GM23338 (cell line): ENCODE measurements at regions not wholly inside any gene's neighbourhood (a gene's known extent, or its start where the extent isn't known, plus 50 kb on each side); places are given as distances from the start of the nearest gene placed in this dataset.

Source experiments
- ATAC-seq: fragments of 200-7000 bp; cut with Tn5 transposase; 3 replicates; pipeline ENCODE4 v1.9.1; 2020
- DNase-seq: peaks from one replicate; pipeline ENCODE4 v3.0.0-alpha.2; 2015; ENCODE audit warnings: low spot score
- H2AFZ ChIP-seq: fragments of 200-600 bp; sonication (generic); 2 replicates; pipeline ENCODE4 v1.8.0; 2016; ENCODE audit warnings: antibody characterized with exemption, mild to moderate bottlenecking, moderate library complexity
- H3F3A ChIP-seq: fragments of 200-600 bp; sonication (generic); replicated peaks from 2 replicates; pipeline ENCODE4 v1.8.0; 2017; ENCODE audit warnings: antibody characterized with exemption, mixed run types, low read depth
- H3K27ac ChIP-seq: fragments of 200-600 bp; sonication (generic); 2 replicates; pipeline ENCODE4 v1.6.1; 2016; ENCODE audit warnings: low read depth
- H3K27me3 ChIP-seq: fragments of 200-600 bp; sonication (generic); 2 replicates; pipeline ENCODE4 v1.8.0; 2016; ENCODE audit warnings: mild to moderate bottlenecking, mixed run types, moderate library complexity; ENCODE audit not compliant: insufficient read depth
- H3K36me3 ChIP-seq: fragments of 200-600 bp; sonication (generic); 2 replicates; pipeline ENCODE4 v1.8.0; 2016; ENCODE audit warnings: mild to moderate bottlenecking; ENCODE audit not compliant: insufficient read depth
- H3K4me1 ChIP-seq: fragments of 200-600 bp; sonication (generic); 2 replicates; pipeline ENCODE4 v1.8.0; 2016; ENCODE audit warnings: mild to moderate bottlenecking, moderate library complexity; ENCODE audit not compliant: insufficient read depth
- H3K4me2 ChIP-seq: fragments of 200-600 bp; sonication (generic); 2 replicates; pipeline ENCODE4 v1.7.1; 2017; ENCODE audit warnings: mixed run types
- H3K4me3 ChIP-seq: fragments of 200-600 bp; sonication (generic); 2 replicates; pipeline ENCODE4 v1.6.1; 2016; ENCODE audit warnings: mixed run types
- H3K79me2 ChIP-seq: fragments of 200-600 bp; sonication (generic); replicated peaks from 2 replicates; pipeline ENCODE4 v1.8.0; 2017; ENCODE audit warnings: mild to moderate bottlenecking; ENCODE audit not compliant: insufficient read depth
- H3K9me2 ChIP-seq: fragments of 200-600 bp; sonication (generic); 2 replicates; pipeline ENCODE4 v1.8.0; 2017; ENCODE audit not compliant: insufficient read depth
- H4K20me1 ChIP-seq: fragments of 200-600 bp; sonication (generic); replicated peaks from 2 replicates; pipeline ENCODE4 v1.8.0; 2017; ENCODE audit warnings: mild to moderate bottlenecking; ENCODE audit not compliant: insufficient read depth
- H3K27ac Mint-ChIP-seq: 2 replicates; pipeline ENCODE4 v1.8.0; 2020; ENCODE audit warnings: inconsistent platforms, mild to moderate bottlenecking, moderate library complexity, mixed read lengths
- H3K27me3 Mint-ChIP-seq: 3 replicates; pipeline ENCODE4 v1.8.0; 2022; ENCODE audit warnings: low read depth, mild to moderate bottlenecking, moderate library complexity, mixed read lengths, inconsistent platforms; ENCODE audit not compliant: insufficient read depth, poor library complexity
- H3K36me3 Mint-ChIP-seq: 3 replicates; pipeline ENCODE4 v1.8.0; 2021; ENCODE audit warnings: low read depth, mild to moderate bottlenecking, inconsistent platforms, moderate library complexity, mixed read lengths
- H3K4me1 Mint-ChIP-seq: 3 replicates; pipeline ENCODE4 v1.8.0; 2020; ENCODE audit warnings: mild to moderate bottlenecking, inconsistent platforms, mixed read lengths
- H3K4me3 Mint-ChIP-seq: 3 replicates; pipeline ENCODE4 v1.8.0; 2021; ENCODE audit warnings: moderate library complexity, mild to moderate bottlenecking, inconsistent platforms, mixed read lengths
- H3K9me3 Mint-ChIP-seq: 3 replicates; pipeline ENCODE4 v1.8.0; 2020; ENCODE audit warnings: moderate library complexity, mild to moderate bottlenecking, inconsistent platforms, mixed read lengths
- CREB1 ChIP-seq: fragments of 250-450 bp; sonication (Bioruptor Pico); IDR thresholded peaks from 2 replicates; pipeline ENCODE4 v1.5.0; 2020; ENCODE audit warnings: low read depth, mild to moderate bottlenecking, moderate library complexity
- EZH2 ChIP-seq: fragments of 200-600 bp; sonication (generic); IDR thresholded peaks from one replicate; pipeline ENCODE4 v1.8.0; 2017; ENCODE audit warnings: antibody characterized with exemption, mild to moderate bottlenecking, low read depth; ENCODE audit not compliant: unreplicated experiment
- EZH2phosphoT487 ChIP-seq: fragments of 200-600 bp; sonication (generic); IDR thresholded peaks from one replicate; pipeline ENCODE4 v1.8.1; 2018; ENCODE audit warnings: antibody characterized with exemption; ENCODE audit not compliant: unreplicated experiment
- JUNB ChIP-seq: IDR thresholded peaks from one replicate; pipeline ENCODE4 v1.6.1; 2016; ENCODE audit warnings: antibody characterized with exemption; ENCODE audit not compliant: unreplicated experiment
- NANOG ChIP-seq: IDR thresholded peaks from 2 replicates; pipeline ENCODE4 v1.6.1; 2016; ENCODE audit warnings: antibody characterized with exemption, borderline replicate concordance
- POLR2AphosphoS5 ChIP-seq: IDR thresholded peaks from 2 replicates; pipeline ENCODE4 v1.6.1; 2016; ENCODE audit warnings: antibody characterized with exemption, low read depth
- STAT1 ChIP-seq: IDR thresholded peaks from one replicate; pipeline ENCODE4 v1.6.1; 2016; ENCODE audit warnings: antibody characterized with exemption; ENCODE audit not compliant: unreplicated experiment
- ZNF114 ChIP-seq: fragments of 250-450 bp; sonication (Bioruptor Pico); IDR thresholded peaks from 2 replicates; pipeline ENCODE4 v1.5.0; 2020; ENCODE audit warnings: mild to moderate bottlenecking, moderate library complexity
- ZNF331 ChIP-seq: fragments of 250-450 bp; sonication (Bioruptor Pico); IDR thresholded peaks from 2 replicates; pipeline ENCODE4 v1.5.0; 2020; ENCODE audit warnings: low read depth, mild to moderate bottlenecking, moderate library complexity
- TF ChIP-seq, protein P1 (sequence below): IDR thresholded peaks from 2 replicates; pipeline ENCODE4 v1.6.1; 2016; ENCODE audit warnings: antibody characterized with exemption
- TF ChIP-seq, protein P2 (sequence below): fragments of 250-450 bp; sonication (Bioruptor Pico); IDR thresholded peaks from 2 replicates; pipeline ENCODE4 v1.5.0; 2020; ENCODE audit warnings: mild to moderate bottlenecking, moderate library complexity
- TF ChIP-seq, protein P3 (sequence below): IDR thresholded peaks from one replicate; pipeline ENCODE4 v1.6.1; 2018; ENCODE audit warnings: antibody characterized with exemption; ENCODE audit not compliant: unreplicated experiment
- TF ChIP-seq, protein P4 (sequence below), 2 experiments: fragments of 200-600 bp in 1 of 2; sonication (generic) in 1 of 2; conservative IDR thresholded peaks; 2 replicates each; pipeline versions ENCODE4 v1.5.1 to v1.6.1; 2016 to 2017; ENCODE audit warnings: antibody characterized with exemption in 2 of 2, low read depth in 2 of 2, mild to moderate bottlenecking in 2 of 2, moderate library complexity in 1 of 2

DNA sequence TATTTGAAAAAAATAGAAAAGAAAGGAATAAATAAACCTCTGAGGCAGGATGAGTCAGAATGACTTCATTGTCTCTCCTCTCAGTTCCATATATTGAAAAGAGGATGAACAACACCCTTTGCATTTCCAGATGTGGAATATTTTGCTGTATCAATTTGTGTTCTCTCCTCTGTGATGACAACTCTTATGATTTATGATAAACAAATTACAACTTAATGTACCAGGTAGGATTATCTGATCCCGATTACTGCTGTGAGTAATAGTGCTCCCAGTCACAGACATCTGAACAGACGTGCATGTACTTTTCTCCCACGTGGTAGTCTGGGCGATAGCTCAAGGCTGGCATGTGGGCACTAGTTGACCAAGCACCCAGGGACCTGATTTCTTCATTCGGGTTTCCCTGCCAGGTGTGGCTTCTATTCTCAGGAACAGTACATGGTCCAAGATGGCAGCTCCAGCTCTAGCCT is 142.1 kb upstream of the SULF2 start:
- DNase-seq, result no peak

More for the DNA sequence above, 142.1 kb upstream of the SULF2 start:
- Mint-ChIP-seq H3K36me3 (no peaks in the 10 kb centered on the region), H3K4me3 (no peak overlapping the region), H3K27ac (no peak overlapping the region), H3K9me3 (peaks cover 3% of the 10 kb centered on the region; the same call in 1 of the 3 replicates), H3K4me1 (peaks cover 8% of the 10 kb centered on the region; the same call in 2 of the 3 replicates), H3K27me3 (peaks cover 2% of the 10 kb centered on the region)
- no peak overlapping the region for H3K4me2 ChIP-seq
- TF ChIP-seq ZNF331 (CRISPR knock-in tag), result no peak
- TF ChIP-seq, protein P1, sequence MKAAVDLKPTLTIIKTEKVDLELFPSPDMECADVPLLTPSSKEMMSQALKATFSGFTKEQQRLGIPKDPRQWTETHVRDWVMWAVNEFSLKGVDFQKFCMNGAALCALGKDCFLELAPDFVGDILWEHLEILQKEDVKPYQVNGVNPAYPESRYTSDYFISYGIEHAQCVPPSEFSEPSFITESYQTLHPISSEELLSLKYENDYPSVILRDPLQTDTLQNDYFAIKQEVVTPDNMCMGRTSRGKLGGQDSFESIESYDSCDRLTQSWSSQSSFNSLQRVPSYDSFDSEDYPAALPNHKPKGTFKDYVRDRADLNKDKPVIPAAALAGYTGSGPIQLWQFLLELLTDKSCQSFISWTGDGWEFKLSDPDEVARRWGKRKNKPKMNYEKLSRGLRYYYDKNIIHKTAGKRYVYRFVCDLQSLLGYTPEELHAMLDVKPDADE, result no peak
- TF ChIP-seq, protein P2, sequence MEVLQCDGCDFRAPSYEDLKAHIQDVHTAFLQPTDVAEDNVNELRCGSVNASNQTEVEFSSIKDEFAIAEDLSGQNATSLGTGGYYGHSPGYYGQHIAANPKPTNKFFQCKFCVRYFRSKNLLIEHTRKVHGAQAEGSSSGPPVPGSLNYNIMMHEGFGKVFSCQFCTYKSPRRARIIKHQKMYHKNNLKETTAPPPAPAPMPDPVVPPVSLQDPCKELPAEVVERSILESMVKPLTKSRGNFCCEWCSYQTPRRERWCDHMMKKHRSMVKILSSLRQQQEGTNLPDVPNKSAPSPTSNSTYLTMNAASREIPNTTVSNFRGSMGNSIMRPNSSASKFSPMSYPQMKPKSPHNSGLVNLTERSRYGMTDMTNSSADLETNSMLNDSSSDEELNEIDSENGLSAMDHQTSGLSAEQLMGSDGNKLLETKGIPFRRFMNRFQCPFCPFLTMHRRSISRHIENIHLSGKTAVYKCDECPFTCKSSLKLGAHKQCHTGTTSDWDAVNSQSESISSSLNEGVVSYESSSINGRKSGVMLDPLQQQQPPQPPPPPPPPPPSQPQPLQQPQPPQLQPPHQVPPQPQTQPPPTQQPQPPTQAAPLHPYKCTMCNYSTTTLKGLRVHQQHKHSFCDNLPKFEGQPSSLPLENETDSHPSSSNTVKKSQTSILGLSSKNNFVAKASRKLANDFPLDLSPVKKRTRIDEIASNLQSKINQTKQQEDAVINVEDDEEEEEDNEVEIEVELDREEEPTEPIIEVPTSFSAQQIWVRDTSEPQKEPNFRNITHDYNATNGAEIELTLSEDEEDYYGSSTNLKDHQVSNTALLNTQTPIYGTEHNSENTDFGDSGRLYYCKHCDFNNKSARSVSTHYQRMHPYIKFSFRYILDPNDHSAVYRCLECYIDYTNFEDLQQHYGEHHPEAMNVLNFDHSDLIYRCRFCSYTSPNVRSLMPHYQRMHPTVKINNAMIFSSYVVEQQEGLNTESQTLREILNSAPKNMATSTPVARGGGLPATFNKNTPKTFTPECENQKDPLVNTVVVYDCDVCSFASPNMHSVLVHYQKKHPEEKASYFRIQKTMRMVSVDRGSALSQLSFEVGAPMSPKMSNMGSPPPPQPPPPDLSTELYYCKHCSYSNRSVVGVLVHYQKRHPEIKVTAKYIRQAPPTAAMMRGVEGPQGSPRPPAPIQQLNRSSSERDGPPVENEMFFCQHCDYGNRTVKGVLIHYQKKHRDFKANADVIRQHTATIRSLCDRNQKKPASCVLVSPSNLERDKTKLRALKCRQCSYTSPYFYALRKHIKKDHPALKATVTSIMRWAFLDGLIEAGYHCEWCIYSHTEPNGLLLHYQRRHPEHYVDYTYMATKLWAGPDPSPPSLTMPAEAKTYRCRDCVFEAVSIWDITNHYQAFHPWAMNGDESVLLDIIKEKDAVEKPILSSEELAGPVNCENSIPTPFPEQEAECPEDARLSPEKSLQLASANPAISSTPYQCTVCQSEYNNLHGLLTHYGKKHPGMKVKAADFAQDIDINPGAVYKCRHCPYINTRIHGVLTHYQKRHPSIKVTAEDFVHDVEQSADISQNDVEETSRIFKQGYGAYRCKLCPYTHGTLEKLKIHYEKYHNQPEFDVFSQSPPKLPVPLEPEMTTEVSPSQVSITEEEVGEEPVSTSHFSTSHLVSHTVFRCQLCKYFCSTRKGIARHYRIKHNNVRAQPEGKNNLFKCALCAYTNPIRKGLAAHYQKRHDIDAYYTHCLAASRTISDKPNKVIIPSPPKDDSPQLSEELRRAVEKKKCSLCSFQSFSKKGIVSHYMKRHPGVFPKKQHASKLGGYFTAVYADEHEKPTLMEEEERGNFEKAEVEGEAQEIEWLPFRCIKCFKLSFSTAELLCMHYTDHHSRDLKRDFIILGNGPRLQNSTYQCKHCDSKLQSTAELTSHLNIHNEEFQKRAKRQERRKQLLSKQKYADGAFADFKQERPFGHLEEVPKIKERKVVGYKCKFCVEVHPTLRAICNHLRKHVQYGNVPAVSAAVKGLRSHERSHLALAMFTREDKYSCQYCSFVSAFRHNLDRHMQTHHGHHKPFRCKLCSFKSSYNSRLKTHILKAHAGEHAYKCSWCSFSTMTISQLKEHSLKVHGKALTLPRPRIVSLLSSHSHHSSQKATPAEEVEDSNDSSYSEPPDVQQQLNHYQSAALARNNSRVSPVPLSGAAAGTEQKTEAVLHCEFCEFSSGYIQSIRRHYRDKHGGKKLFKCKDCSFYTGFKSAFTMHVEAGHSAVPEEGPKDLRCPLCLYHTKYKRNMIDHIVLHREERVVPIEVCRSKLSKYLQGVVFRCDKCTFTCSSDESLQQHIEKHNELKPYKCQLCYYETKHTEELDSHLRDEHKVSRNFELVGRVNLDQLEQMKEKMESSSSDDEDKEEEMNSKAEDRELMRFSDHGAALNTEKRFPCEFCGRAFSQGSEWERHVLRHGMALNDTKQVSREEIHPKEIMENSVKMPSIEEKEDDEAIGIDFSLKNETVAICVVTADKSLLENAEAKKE (CRISPR knock-in tag), result no peak
- TF ChIP-seq POLR2AphosphoS5, result no peak
- no peak for TF ChIP-seq STAT1
- TF ChIP-seq EZH2phosphoT487, result no peak
- no peak for TF ChIP-seq CREB1
- TF ChIP-seq, protein P3, sequence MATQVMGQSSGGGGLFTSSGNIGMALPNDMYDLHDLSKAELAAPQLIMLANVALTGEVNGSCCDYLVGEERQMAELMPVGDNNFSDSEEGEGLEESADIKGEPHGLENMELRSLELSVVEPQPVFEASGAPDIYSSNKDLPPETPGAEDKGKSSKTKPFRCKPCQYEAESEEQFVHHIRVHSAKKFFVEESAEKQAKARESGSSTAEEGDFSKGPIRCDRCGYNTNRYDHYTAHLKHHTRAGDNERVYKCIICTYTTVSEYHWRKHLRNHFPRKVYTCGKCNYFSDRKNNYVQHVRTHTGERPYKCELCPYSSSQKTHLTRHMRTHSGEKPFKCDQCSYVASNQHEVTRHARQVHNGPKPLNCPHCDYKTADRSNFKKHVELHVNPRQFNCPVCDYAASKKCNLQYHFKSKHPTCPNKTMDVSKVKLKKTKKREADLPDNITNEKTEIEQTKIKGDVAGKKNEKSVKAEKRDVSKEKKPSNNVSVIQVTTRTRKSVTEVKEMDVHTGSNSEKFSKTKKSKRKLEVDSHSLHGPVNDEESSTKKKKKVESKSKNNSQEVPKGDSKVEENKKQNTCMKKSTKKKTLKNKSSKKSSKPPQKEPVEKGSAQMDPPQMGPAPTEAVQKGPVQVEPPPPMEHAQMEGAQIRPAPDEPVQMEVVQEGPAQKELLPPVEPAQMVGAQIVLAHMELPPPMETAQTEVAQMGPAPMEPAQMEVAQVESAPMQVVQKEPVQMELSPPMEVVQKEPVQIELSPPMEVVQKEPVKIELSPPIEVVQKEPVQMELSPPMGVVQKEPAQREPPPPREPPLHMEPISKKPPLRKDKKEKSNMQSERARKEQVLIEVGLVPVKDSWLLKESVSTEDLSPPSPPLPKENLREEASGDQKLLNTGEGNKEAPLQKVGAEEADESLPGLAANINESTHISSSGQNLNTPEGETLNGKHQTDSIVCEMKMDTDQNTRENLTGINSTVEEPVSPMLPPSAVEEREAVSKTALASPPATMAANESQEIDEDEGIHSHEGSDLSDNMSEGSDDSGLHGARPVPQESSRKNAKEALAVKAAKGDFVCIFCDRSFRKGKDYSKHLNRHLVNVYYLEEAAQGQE, result no peak
- TF ChIP-seq EZH2, result no peak
- TF ChIP-seq NANOG, result no peak
- no peak for TF ChIP-seq ZNF114 (CRISPR knock-in tag)
- no peak for TF ChIP-seq JUNB
- TF ChIP-seq, protein P4, sequence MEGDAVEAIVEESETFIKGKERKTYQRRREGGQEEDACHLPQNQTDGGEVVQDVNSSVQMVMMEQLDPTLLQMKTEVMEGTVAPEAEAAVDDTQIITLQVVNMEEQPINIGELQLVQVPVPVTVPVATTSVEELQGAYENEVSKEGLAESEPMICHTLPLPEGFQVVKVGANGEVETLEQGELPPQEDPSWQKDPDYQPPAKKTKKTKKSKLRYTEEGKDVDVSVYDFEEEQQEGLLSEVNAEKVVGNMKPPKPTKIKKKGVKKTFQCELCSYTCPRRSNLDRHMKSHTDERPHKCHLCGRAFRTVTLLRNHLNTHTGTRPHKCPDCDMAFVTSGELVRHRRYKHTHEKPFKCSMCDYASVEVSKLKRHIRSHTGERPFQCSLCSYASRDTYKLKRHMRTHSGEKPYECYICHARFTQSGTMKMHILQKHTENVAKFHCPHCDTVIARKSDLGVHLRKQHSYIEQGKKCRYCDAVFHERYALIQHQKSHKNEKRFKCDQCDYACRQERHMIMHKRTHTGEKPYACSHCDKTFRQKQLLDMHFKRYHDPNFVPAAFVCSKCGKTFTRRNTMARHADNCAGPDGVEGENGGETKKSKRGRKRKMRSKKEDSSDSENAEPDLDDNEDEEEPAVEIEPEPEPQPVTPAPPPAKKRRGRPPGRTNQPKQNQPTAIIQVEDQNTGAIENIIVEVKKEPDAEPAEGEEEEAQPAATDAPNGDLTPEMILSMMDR (conservative IDR thresholded peaks at IDR 0.05; ENCODE audit: low read depth in 2 of 2), result no peak
- H3K27ac ChIP-seq, result no peak overlapping the region
- H3K79me2 ChIP-seq, result no peaks in the 10 kb centered on the region
- peaks cover 5% of the 10 kb centered on the region; the same call in 1 of the 2 replicates for H3K4me1 ChIP-seq
- no peaks in the 10 kb centered on the region for H3K27me3 ChIP-seq
- no peak overlapping the region for H2AFZ ChIP-seq
- no peaks in the 10 kb centered on the region for H4K20me1 ChIP-seq
- H3K9me2 ChIP-seq, result peaks cover 14% of the 10 kb centered on the region; the same call in 1 of the 2 replicates
- no peak overlapping the region for H3K4me3 ChIP-seq
- no peaks in the 10 kb centered on the region for H3K36me3 ChIP-seq
- H3F3A ChIP-seq, result no peaks in the 10 kb centered on the region
- no peak for ATAC-seq
